Sigmoid colon (tissue), 4 donors: ENCODE measurements at regions not wholly inside any gene's neighbourhood (a gene's known extent, or its start where the extent isn't known, plus 50 kb on each side); places are given as distances from the start of the nearest gene placed in this dataset.

ENCODE experiments used
- CTCF ChIP-seq, 4 experiments: fragments of 450-650 bp in 3 of 4; fragments of 200-600 bp in 1 of 4; IDR thresholded peaks; one replicate each; pipeline ENCODE4 v1.5.1; 2016 to 2019; ENCODE audit warnings: antibody characterized with exemption in 4 of 4, mild to moderate bottlenecking in 3 of 4, moderate library complexity in 2 of 4
- POLR2AphosphoS5 ChIP-seq, 4 donors: sonication (generic); formaldehyde crosslinking; IDR thresholded peaks; one replicate each; pipeline ENCODE4 v1.6.1; 2017; ENCODE audit warnings: antibody characterized with exemption in 4 of 4

- no peak for TF ChIP-seq POLR2AphosphoS5 (IDR thresholded peaks at IDR 0.05)
- TF ChIP-seq CTCF (IDR thresholded peaks at IDR 0.05): no peak
Measured at GRCh38 chr1:22273686-22274681, 131.1 kb upstream of the WNT4 start.
